BLaER1 treated with 17β-estradiol and CSF1 and Interleukin-3, amounts not matched to agents 10 nM and 100 nM (cell line): ENCODE measurements at regions not wholly inside any gene's neighbourhood (a gene's known extent, or its start where the extent isn't known, plus 50 kb on each side); places are given as distances from the start of the nearest gene placed in this dataset.
"Not testable (repeated sequence)": the region's sequence is repeated elsewhere in the genome, so short reads cannot be mapped to it uniquely, and the experiment has no call there.

Experiments used
- H3K27ac ChIP-seq, 11 experiments: shearing (Covaris generic); formaldehyde crosslinking; 2 replicates each; pipeline ENCODE4 v1.8.1; 2022
- H3K27me3 ChIP-seq, 11 experiments: shearing (Covaris generic); formaldehyde crosslinking; 2 replicates each; pipeline ENCODE4 v1.8.1; 2022
- H3K36me3 ChIP-seq, 11 experiments: shearing (Covaris generic); formaldehyde crosslinking; 2 replicates each; pipeline ENCODE4 v1.8.1; 2022
- H3K4me1 ChIP-seq, 10 experiments: shearing (Covaris generic); formaldehyde crosslinking; 2 replicates each; pipeline ENCODE4 v1.8.1; 2022
- H3K4me2 ChIP-seq, 11 experiments: shearing (Covaris generic); formaldehyde crosslinking; 2 replicates each; pipeline ENCODE4 v1.8.1; 2022
- H3K4me3 ChIP-seq, 10 experiments: shearing (Covaris generic); formaldehyde crosslinking; 2 replicates each; pipeline ENCODE4 v1.8.1; 2022
- H3K9ac ChIP-seq, 11 experiments: shearing (Covaris generic); formaldehyde crosslinking; 2 replicates each; pipeline ENCODE4 v1.8.1; 2022
- H3K9me3 ChIP-seq, 11 experiments: shearing (Covaris generic); formaldehyde crosslinking; replicated peaks in 1 of 11; 2 replicates each; pipeline ENCODE4 v1.8.1; 2022
- H4K20me1 ChIP-seq, 11 experiments: shearing (Covaris generic); formaldehyde crosslinking; 2 replicates each; pipeline ENCODE4 v1.8.1; 2022
- Cebpa-rat ChIP-seq, 11 experiments: shearing (Covaris generic); IDR thresholded peaks; 2 replicates each; pipeline ENCODE4 v1.8.1; 2022

DNA sequence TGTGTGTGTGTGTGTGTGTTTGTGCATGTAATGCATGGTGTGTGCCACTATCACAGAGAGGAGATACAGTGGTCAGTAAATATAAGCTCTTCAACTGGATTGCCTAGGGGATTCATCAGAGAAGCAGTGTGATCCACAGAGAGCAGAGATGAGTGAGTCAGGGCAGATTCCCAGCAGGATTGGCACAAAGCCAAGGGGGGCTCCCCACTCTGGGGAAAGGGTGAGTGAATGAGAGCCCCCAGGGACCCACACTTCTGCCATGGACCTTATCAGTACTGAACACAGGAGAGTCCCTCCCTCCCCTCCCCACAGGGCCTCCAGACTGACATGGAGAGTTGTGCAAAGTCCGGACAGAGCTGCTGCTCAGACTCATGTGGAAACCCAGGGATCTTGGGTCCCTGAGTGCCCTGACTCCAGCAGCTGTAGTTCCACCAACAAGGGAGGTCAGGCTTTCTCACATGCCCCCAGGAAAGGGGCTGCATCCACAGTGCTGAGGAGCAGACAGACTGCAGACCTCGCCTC is 748.8 kb downstream of the NR4A2 start:
- no peak overlapping the region for H3K4me3 ChIP-seq
- H4K20me1 ChIP-seq, result no peaks in the 10 kb centered on the region
- no peak overlapping the region for H3K9ac ChIP-seq
- H3K27me3 ChIP-seq, result no peaks in the 10 kb centered on the region
- H3K27ac ChIP-seq, result no peak overlapping the region
- no peak overlapping the region for H3K4me2 ChIP-seq
- TF ChIP-seq Cebpa-rat (IDR thresholded peaks at IDR 0.05), result no peak
- peaks cover 0 to 12% (median 4%) of the 10 kb centered on the region in 11 experiments; a peak in 5 of 22 replicates for H3K9me3 ChIP-seq
- no peaks in the 10 kb centered on the region for H3K4me1 ChIP-seq
- H3K36me3 ChIP-seq, result no peaks in the 10 kb centered on the region

DNA sequence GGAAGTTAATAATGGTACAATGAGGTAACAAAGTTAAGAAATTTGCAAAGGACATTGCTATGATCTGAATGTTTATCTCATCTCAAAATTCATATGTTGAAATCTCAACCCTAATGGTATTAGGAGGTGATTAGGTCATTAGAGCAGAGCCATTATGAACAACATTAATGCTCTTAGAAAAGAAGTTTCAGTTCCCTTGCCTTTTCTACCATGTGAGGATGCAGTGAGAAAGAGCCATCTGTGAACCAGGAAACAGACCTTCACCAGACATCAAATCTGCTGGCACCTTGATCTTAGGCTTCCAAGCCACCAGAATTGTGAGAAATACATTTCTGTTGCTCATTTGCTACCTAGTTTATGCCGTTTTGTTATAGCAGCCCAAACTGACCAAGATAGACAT is 757.6 kb downstream of the NR4A2 start:
- H3K9ac ChIP-seq, result no peak overlapping the region
- H3K4me2 ChIP-seq, result no peak overlapping the region

DNA sequence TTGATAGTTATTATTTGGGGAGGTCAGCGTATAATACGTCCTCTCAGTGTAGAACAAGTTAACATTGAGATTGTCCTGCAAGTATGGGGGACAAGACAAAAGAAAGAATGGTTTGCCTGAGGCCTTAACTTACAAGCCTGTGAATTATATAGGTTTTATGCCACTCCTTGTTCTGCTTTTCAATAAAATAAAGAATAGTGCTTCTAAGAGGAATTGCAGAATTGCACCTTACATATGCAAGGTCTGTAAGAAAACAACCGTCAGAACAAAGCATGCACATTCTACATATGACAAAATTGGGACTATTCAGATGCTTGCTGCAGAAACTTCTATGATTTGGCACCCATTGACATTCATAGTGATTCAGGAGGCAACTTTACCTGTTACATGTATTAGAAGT is 785.0 kb downstream of the NR4A2 start:
- H3K27me3 ChIP-seq, result no peaks in the 10 kb centered on the region
- peak overlapping the region in 2 of 11 experiments; percentile 22 to 33; a peak in 1 of 22 replicates for H3K4me2 ChIP-seq
- H3K9ac ChIP-seq, result no peak overlapping the region

More for the DNA sequence above, 757.6 kb downstream of the NR4A2 start:
- Histone ChIP-seq H3K27ac (no peak overlapping the region), H3K4me3 (no peak overlapping the region), H3K9me3 (no peaks in the 10 kb centered on the region; a peak in 2 of 22 replicates), H3K36me3 (no peaks in the 10 kb centered on the region), H3K4me1 (no peaks in the 10 kb centered on the region), H3K27me3 (no peaks in the 10 kb centered on the region), H4K20me1 (no peaks in the 10 kb centered on the region)
- no peak for TF ChIP-seq Cebpa-rat (IDR thresholded peaks at IDR 0.05)

DNA sequence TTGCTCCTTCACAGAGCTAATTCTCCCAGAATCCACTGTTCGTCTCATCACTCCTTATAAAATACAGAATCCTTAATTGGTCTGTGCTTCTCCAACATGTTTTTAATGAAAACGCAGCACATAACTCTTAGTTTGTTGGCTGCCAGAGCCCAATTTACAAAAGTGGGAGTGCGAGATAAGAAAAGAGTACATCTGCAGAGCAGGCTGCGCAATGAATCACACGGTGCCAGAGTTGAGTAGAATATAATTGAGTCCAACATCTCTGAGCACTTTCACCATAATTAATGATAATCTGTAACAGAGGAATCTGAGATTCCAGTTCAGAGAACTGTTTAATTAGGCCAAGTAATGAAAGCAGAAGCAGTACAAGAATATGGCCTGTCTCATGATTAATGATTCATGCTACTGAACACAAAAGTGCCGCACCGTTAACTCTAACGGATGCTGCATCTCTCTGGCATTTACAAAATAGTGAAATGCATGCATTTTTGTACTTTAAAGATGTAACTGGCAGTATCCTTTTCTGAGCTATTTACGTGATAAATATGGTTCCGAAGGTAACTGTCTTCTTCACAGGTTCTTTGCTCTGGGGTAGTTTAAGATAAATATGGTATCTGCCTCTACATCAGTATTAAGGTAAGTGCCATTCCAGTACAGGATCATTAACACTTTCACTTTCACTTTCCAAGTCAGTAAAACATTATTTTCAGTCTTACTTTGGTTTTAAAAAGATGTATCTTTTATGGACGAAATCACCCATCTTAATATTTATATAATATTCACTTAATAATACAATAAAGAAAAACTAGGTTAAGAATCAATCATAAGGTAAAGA is 785.6 kb downstream of the NR4A2 start:
- Histone ChIP-seq H3K4me1 (peaks cover 0 to 6% (median 2%) of the 10 kb centered on the region in 10 experiments; a peak in 3 of 20 replicates), H3K27ac (no peak overlapping the region), H3K9ac (no peak overlapping the region), H3K4me2 (peak overlapping the region in 5 of 11 experiments; percentile 7 to 33 (median 22); a peak in 4 of 22 replicates), H3K36me3 (no peaks in the 10 kb centered on the region), H3K4me3 (no peak overlapping the region), H3K9me3 (peaks cover 0 to 8% (median 0%) of the 10 kb centered on the region in 11 experiments; a peak in 3 of 22 replicates), H3K27me3 (no peaks in the 10 kb centered on the region), H4K20me1 (no peaks in the 10 kb centered on the region)
- TF ChIP-seq Cebpa-rat (IDR thresholded peaks at IDR 0.05), result no peak

More for the DNA sequence above, 785.0 kb downstream of the NR4A2 start:
- no peaks in the 10 kb centered on the region for H3K36me3 ChIP-seq
- TF ChIP-seq Cebpa-rat (IDR thresholded peaks at IDR 0.05), result no peak
- H3K27ac ChIP-seq, result no peak overlapping the region
- peaks cover 0 to 6% (median 2%) of the 10 kb centered on the region in 10 experiments; a peak in 3 of 20 replicates for H3K4me1 ChIP-seq
- H3K9me3 ChIP-seq, result peaks cover 0 to 8% (median 0%) of the 10 kb centered on the region in 11 experiments; a peak in 3 of 22 replicates
- no peak overlapping the region for H3K4me3 ChIP-seq
- H4K20me1 ChIP-seq, result no peaks in the 10 kb centered on the region

DNA sequence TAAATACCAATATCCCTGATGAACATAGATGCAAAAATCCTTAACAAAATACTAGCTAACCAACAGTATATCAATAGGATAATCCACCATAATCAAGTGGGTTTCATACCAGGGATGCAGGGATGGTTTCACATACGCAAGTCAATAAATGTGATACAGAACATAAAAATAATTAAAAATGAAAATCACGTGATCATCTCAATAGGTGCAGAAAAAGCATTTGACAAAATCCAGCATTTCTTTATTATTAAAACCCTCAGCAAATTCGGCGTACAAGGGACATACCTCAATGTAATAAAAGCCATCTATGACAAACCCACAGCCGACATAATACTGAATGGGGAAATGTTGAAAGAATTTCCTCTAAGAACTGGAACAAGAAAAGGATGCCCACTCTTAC is 793.5 kb downstream of the NR4A2 start:
- H4K20me1 ChIP-seq, H3K4me3 ChIP-seq, H3K9ac ChIP-seq, H3K9me3 ChIP-seq, H3K27ac ChIP-seq, H3K36me3 ChIP-seq, H3K4me1 ChIP-seq, H3K4me2 ChIP-seq, H3K27me3 ChIP-seq: not testable (repeated sequence)

DNA sequence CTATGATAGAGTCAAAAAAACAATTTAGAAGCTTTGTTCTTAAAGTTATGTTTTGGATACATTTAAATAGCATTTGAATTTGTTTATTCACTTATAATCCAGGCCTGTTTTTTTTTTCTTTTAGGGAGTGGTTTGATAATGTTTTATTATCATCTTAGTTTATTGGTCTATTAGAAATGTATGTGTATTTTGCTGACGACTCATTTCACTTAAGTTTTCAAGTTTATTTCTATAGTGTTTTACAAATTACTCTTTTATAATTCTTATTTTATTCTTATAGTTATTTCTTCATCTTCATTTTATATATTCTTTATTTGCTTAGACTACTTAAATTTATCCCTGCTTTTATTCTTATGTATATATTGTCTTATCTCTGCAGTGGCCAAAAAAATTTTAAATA is 804.5 kb downstream of the NR4A2 start:
- TF ChIP-seq Cebpa-rat (IDR thresholded peaks at IDR 0.05), result no peak
- Histone ChIP-seq H3K27ac (no peak overlapping the region), H3K4me3 (no peak overlapping the region), H3K36me3 (no peaks in the 10 kb centered on the region), H3K9ac (no peak overlapping the region), H3K4me2 (no peak overlapping the region), H3K27me3 (no peaks in the 10 kb centered on the region), H3K9me3 (no peaks in the 10 kb centered on the region), H3K4me1 (no peaks in the 10 kb centered on the region), H4K20me1 (no peaks in the 10 kb centered on the region)

DNA sequence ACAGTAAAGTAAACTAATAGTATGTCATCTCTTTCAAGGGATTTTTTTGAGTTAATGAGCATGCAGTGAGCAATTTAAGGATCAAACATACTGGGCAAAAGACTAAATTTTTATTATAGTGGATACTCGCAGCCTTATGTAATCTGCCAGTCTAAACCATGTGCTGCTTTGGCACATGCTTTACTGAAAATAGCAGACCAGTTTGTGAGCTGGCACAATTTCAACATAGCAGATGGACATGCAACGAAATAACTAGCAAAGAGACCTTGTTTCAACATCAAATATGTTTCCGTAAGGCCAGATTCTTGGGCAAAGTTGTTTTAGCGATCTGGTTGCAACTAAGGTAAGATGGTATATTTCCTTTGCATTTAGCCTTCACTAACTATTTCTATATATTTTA is 807.3 kb downstream of the NR4A2 start:
- no peak for TF ChIP-seq Cebpa-rat (IDR thresholded peaks at IDR 0.05)
- no peaks in the 10 kb centered on the region for H3K4me1 ChIP-seq
- no peaks in the 10 kb centered on the region for H4K20me1 ChIP-seq
- no peak overlapping the region for H3K4me3 ChIP-seq
- H3K9me3 ChIP-seq, result no peaks in the 10 kb centered on the region
- H3K27ac ChIP-seq, result no peak overlapping the region
- H3K4me2 ChIP-seq, result no peak overlapping the region
- no peaks in the 10 kb centered on the region for H3K27me3 ChIP-seq
- H3K36me3 ChIP-seq, result no peaks in the 10 kb centered on the region
- no peak overlapping the region for H3K9ac ChIP-seq

DNA sequence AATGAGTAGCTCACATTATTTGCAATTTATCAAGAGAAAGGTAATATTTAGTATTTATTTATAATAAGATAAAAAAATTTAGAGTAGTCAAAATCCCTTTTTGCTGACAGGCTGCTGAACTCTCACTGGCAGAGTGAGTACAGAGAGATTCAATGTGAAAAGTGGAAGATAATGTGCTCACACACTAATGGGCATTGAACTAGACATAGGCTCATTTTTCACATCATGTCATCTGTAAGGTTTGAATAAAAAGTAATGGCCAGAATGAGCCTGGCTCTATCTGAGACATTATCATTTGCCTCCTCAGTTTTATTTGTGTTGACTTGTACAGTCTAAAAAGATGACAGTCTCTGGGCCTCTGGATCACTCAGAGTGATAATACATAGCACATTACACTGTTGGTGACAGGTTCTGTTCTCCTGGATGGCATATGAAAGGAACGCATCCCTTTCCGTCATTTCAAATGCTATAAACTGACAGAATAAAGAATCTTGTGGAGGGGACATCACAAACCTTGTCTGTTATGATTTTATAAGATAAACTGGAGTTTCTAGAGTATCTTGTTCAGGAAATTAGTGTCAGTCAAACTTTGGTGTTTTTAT is 812.9 kb downstream of the NR4A2 start:
- no peaks in the 10 kb centered on the region for H3K36me3 ChIP-seq
- H3K4me2 ChIP-seq, result no peak overlapping the region
- no peaks in the 10 kb centered on the region for H4K20me1 ChIP-seq
- no peak for TF ChIP-seq Cebpa-rat (IDR thresholded peaks at IDR 0.05)
- H3K4me3 ChIP-seq, result no peak overlapping the region
- H3K9ac ChIP-seq, result no peak overlapping the region
- H3K4me1 ChIP-seq, result no peaks in the 10 kb centered on the region
- no peaks in the 10 kb centered on the region for H3K27me3 ChIP-seq
- no peaks in the 10 kb centered on the region for H3K9me3 ChIP-seq
- H3K27ac ChIP-seq, result no peak overlapping the region

DNA sequence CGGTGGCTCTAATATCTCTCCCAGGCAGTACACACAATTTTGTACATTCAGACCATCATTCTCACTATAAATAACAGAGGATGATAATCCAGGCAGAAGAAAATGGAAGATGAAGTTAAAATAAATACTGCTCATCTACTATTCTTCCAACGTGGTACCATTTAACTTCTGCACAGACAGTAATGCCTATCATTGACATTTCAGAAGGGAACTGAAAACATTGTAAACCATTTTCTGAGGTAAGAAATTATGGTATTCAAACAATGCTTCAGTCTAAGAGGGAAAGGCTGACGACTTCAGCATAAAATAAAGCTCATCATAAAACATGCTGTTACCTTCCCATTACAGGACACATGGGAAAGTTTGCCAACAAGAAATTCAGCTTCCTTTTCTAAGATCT is 814.4 kb downstream of the NR4A2 start:
- H3K4me1 ChIP-seq, result no peaks in the 10 kb centered on the region
- H4K20me1 ChIP-seq, result no peaks in the 10 kb centered on the region
- H3K27me3 ChIP-seq, result no peaks in the 10 kb centered on the region
- no peak overlapping the region for H3K4me2 ChIP-seq
- H3K9ac ChIP-seq, result no peak overlapping the region
- H3K36me3 ChIP-seq, result no peaks in the 10 kb centered on the region
- H3K4me3 ChIP-seq, result no peak overlapping the region
- no peak for TF ChIP-seq Cebpa-rat (IDR thresholded peaks at IDR 0.05)
- H3K9me3 ChIP-seq, result no peaks in the 10 kb centered on the region
- no peak overlapping the region for H3K27ac ChIP-seq
